Stomach smooth muscle (tissue), 2 donors: ENCODE measurements at regions not wholly inside any gene's neighbourhood (a gene's known extent, or its start where the extent isn't known, plus 50 kb on each side); places are given as distances from the start of the nearest gene placed in this dataset.

ENCODE experiments used
- H3K27ac ChIP-seq: one replicate; pipeline ENCODE4 v1.7.0; 2013; ENCODE audit warnings: mild to moderate bottlenecking, low read length, inconsistent platforms
- H3K27me3 ChIP-seq, 2 donors: one replicate each; pipeline ENCODE4 v1.7.0; 2013; ENCODE audit warnings: low read length in 2 of 2; ENCODE audit not compliant: insufficient read depth in 2 of 2, control insufficient read depth in 1 of 2
- H3K36me3 ChIP-seq, 2 donors: one replicate each; pipeline ENCODE4 v1.7.0; 2013; ENCODE audit warnings: low read length in 2 of 2; ENCODE audit not compliant: control insufficient read depth in 2 of 2, insufficient read depth in 2 of 2
- H3K4me1 ChIP-seq: one replicate; pipeline ENCODE4 v1.7.0; 2013; ENCODE audit warnings: low read length; ENCODE audit not compliant: control insufficient read depth, insufficient read depth
- H3K4me3 ChIP-seq, 2 donors: one replicate each; pipeline ENCODE4 v1.7.0; 2013; ENCODE audit warnings: low read length in 2 of 2
- H3K9ac ChIP-seq, 2 donors: one replicate each; pipeline ENCODE4 v1.7.0; 2013; ENCODE audit warnings: low read length in 2 of 2, mild to moderate bottlenecking in 1 of 2
- H3K9me3 ChIP-seq, 2 donors: one replicate each; pipeline ENCODE4 v1.7.0; 2013; ENCODE audit warnings: low read length in 2 of 2; ENCODE audit not compliant: control insufficient read depth in 2 of 2
- donor health status: healthy.
- donor health status: Pancreatic carcinoma.

GRCh38 chr2:62596061-62596921, 90.3 kb upstream of the TMEM17 start:
- Histone ChIP-seq H3K27ac (no peak overlapping the region), H3K27me3 (no peaks in the 10 kb centered on the region), H3K9ac (no peak overlapping the region), H3K4me3 (no peak overlapping the region), H3K4me1 (no peaks in the 10 kb centered on the region), H3K36me3 (no peaks in the 10 kb centered on the region), H3K9me3 (no peaks in the 10 kb centered on the region)

- H3K27me3 ChIP-seq: no peaks in the 10 kb centered on the region
- H3K36me3 ChIP-seq: no peaks in the 10 kb centered on the region
- no peak overlapping the region for H3K4me3 ChIP-seq
- no peak overlapping the region for H3K9ac ChIP-seq
- no peaks in the 10 kb centered on the region for H3K9me3 ChIP-seq
- no peak overlapping the region for H3K27ac ChIP-seq
- H3K4me1 ChIP-seq: no peaks in the 10 kb centered on the region
These were observed 89.5 kb upstream of the TMEM17 start for GRCh38 chr2:62595474-62595873.

GRCh38 chr2:62593825-62594224, 87.8 kb upstream of the TMEM17 start:
- Histone ChIP-seq H3K27ac (no peak overlapping the region), H3K27me3 (no peaks in the 10 kb centered on the region), H3K9me3 (no peaks in the 10 kb centered on the region), H3K36me3 (no peaks in the 10 kb centered on the region), H3K4me3 (no peak overlapping the region), H3K4me1 (no peaks in the 10 kb centered on the region), H3K9ac (no peak overlapping the region)

GRCh38 chr2:62591491-62591890, 85.5 kb upstream of the TMEM17 start:
- H3K9me3 ChIP-seq: no peaks in the 10 kb centered on the region
- H3K27me3 ChIP-seq: no peaks in the 10 kb centered on the region
- peaks cover 3% of the 10 kb centered on the region for H3K4me1 ChIP-seq
- no peak overlapping the region for H3K9ac ChIP-seq
- no peak overlapping the region for H3K27ac ChIP-seq
- H3K4me3 ChIP-seq: no peak overlapping the region
- no peaks in the 10 kb centered on the region for H3K36me3 ChIP-seq

GRCh38 chr2:62589691-62590356, 83.8 kb upstream of the TMEM17 start:
- no peaks in the 10 kb centered on the region for H3K9me3 ChIP-seq

GRCh38 chr2:62587592-62587991, 81.6 kb upstream of the TMEM17 start:
- H3K9me3 ChIP-seq: no peaks in the 10 kb centered on the region
- H3K36me3 ChIP-seq: no peaks in the 10 kb centered on the region
- peaks cover 3% of the 10 kb centered on the region for H3K4me1 ChIP-seq
- no peak overlapping the region for H3K4me3 ChIP-seq
- H3K27me3 ChIP-seq: no peaks in the 10 kb centered on the region
- H3K9ac ChIP-seq: no peak overlapping the region
- no peak overlapping the region for H3K27ac ChIP-seq

More at GRCh38 chr2:62589691-62590356, 83.8 kb upstream of the TMEM17 start:
- Histone ChIP-seq H3K4me1 (peaks cover 3% of the 10 kb centered on the region), H3K9ac (no peak overlapping the region), H3K36me3 (no peaks in the 10 kb centered on the region), H3K27me3 (no peaks in the 10 kb centered on the region), H3K4me3 (no peak overlapping the region), H3K27ac (no peak overlapping the region)

- Histone ChIP-seq H3K4me1 (peaks cover 3% of the 10 kb centered on the region), H3K27me3 (no peaks in the 10 kb centered on the region), H3K36me3 (no peaks in the 10 kb centered on the region), H3K9me3 (no peaks in the 10 kb centered on the region), H3K4me3 (no peak overlapping the region), H3K27ac (no peak overlapping the region), H3K9ac (no peak overlapping the region)
These were observed 81.0 kb upstream of the TMEM17 start for GRCh38 chr2:62586981-62587380.

- Histone ChIP-seq H3K27ac (no peak overlapping the region), H3K4me1 (peaks cover 7% of the 10 kb centered on the region), H3K4me3 (no peak overlapping the region), H3K36me3 (no peaks in the 10 kb centered on the region), H3K27me3 (no peaks in the 10 kb centered on the region), H3K9ac (no peak overlapping the region), H3K9me3 (no peaks in the 10 kb centered on the region)
These were observed 73.0 kb upstream of the TMEM17 start for GRCh38 chr2:62578803-62579640.

GRCh38 chr2:62577994-62578781, 72.2 kb upstream of the TMEM17 start:
- Histone ChIP-seq H3K36me3 (no peaks in the 10 kb centered on the region), H3K9me3 (no peaks in the 10 kb centered on the region), H3K27me3 (no peaks in the 10 kb centered on the region), H3K9ac (no peak overlapping the region), H3K27ac (no peak overlapping the region), H3K4me1 (peaks cover 7% of the 10 kb centered on the region), H3K4me3 (no peak overlapping the region)

- no peak overlapping the region for H3K4me3 ChIP-seq
- no peak overlapping the region for H3K27ac ChIP-seq
- H3K9me3 ChIP-seq: no peaks in the 10 kb centered on the region
- H3K4me1 ChIP-seq: peaks cover 7% of the 10 kb centered on the region
- no peaks in the 10 kb centered on the region for H3K27me3 ChIP-seq
- H3K36me3 ChIP-seq: no peaks in the 10 kb centered on the region
- H3K9ac ChIP-seq: no peak overlapping the region
These were observed 70.4 kb upstream of the TMEM17 start for GRCh38 chr2:62576276-62576939.
